ENCODE measurements at regions not wholly inside any gene's neighbourhood (a gene's known extent, or its start where the extent isn't known, plus 50 kb on each side); places are given as distances from the start of the nearest gene placed in this dataset.
"Not testable (repeated sequence)": the region's sequence is repeated elsewhere in the genome, so short reads cannot be mapped to it uniquely, and the experiment has no call there.

- no peak for TF ChIP-seq CTCF (IDR thresholded peaks at IDR 0.05; ENCODE audit: borderline replicate concordance, insufficient read depth, low read depth, low read length)
Measured at GRCh38 chr5:114898602-114899001, 271.1 kb downstream of the TRIM36 start.

GRCh38 chr5:114883675-114884074 lies 286.0 kb downstream of the TRIM36 start:
- no peak overlapping the region for H3K4me3 ChIP-seq (ENCODE audit: low read depth, low read length)
- TF ChIP-seq CTCF (IDR thresholded peaks at IDR 0.05; ENCODE audit: borderline replicate concordance, insufficient read depth, low read depth, low read length): no peak

More at GRCh38 chr5:114898602-114899001, 271.1 kb downstream of the TRIM36 start:
- no peak overlapping the region for H3K4me3 ChIP-seq (ENCODE audit: low read depth, low read length)

DNA sequence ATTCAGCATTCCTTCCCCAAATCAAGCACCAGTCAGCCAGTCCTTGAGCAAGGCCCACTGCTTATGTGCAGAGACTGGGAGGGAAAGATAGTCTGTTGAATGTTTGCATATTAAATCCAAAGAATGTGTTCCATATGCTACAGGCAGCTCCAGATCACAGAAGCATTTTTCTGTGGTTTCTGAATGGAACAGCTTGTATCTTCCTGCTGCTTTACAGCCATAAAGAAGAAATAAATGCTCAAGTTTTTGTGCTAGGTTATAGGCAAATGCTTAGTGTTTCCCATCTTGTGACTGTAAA lies 310.3 kb downstream of the TRIM36 start:
- no peak for TF ChIP-seq CTCF (IDR thresholded peaks at IDR 0.05; ENCODE audit: borderline replicate concordance, insufficient read depth, low read depth, low read length)
- H3K4me3 ChIP-seq (ENCODE audit: low read depth, low read length): no peak overlapping the region

DNA sequence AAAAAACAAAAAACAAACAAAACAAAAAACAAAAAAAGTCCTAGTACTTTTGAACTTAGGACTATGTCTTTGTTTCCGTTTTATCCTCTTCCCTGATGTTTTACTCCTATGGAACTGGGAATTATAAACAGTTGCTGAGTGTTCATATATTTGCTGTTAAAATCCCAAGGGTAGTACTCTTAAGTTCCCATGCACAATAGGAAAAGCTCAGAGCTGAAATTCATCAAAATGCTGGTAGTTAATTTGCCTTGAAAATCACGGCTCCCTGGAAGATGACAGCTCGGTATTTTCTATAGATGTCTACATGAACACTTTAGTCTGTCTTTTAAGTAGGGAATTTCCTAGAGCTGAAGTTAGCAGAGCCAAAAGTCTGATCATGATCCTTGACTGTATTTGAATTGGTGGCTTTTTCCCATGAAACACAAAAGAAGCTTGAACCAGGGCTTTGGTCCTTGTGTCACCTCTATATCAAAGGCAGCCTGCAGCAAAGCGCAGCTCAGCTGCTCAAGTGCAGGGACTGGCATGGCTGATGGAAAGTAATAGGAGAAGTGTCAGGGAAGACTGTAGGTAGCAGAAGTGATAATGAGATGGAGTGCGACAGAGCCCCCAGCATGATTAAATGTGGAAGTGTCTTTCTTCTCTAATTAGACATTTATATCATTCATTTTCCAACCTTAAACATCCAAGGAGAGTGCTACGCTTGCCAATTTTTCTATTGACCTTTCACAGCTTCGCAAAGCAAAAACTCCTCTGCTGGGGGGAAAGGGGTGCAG lies 310.9 kb downstream of the TRIM36 start:
- no peak for TF ChIP-seq CTCF (IDR thresholded peaks at IDR 0.05; ENCODE audit: borderline replicate concordance, insufficient read depth, low read depth, low read length)
- no peak overlapping the region for H3K4me3 ChIP-seq (ENCODE audit: low read depth, low read length)

GRCh38 chr5:114857941-114858551 lies 311.7 kb downstream of the TRIM36 start:
- TF ChIP-seq CTCF (IDR thresholded peaks at IDR 0.05; ENCODE audit: borderline replicate concordance, insufficient read depth, low read depth, low read length): no peak
- H3K4me3 ChIP-seq (ENCODE audit: low read depth, low read length): no peak overlapping the region

- H3K4me3 ChIP-seq (ENCODE audit: low read depth, low read length): not testable (repeated sequence)
Measured at GRCh38 chr5:114844711-114845110, 325.0 kb downstream of the TRIM36 start.

DNA sequence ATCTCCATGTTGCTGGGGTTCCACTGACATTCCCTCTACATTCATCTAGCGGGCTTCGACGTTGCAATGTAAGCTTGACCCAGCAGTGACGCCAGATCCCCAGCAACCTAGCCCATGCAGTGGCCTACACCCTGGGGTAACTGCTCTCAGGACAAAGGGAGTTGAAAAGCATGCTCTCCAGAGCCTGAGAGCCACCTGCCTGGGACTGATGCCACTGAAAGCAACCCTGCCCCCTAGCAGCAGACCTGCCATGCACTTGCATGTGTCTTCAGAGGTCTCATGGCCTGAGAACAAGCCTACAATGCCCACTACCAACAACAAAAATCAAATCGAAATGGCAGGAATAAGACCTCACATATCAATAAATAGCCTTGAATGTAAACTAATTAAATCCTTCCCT lies 330.3 kb downstream of the TRIM36 start:
- no peak for TF ChIP-seq CTCF (IDR thresholded peaks at IDR 0.05; ENCODE audit: borderline replicate concordance, insufficient read depth, low read depth, low read length)
- H3K4me3 ChIP-seq (ENCODE audit: low read depth, low read length): no peak overlapping the region
